ENCODE measurements at regions not wholly inside any gene's neighbourhood (a gene's known extent, or its start where the extent isn't known, plus 50 kb on each side); places are given as distances from the start of the nearest gene placed in this dataset.

GRCh38 chr13:22024381-22024994 is 353.6 kb downstream of the FGF9 start:
- H3K4me1 ChIP-seq, result no peaks in the 10 kb centered on the region
- no peak overlapping the region for H3K4me3 ChIP-seq
- intact Hi-C loops (cut with DNase I; ENCODE audit: low total_unique reads), result no loop called here
- H3K36me3 ChIP-seq, result no peaks in the 10 kb centered on the region
- H3K9me3 ChIP-seq, result no peaks in the 10 kb centered on the region
- no peak for DNase-seq (ENCODE audit: low spot score in 2 of 2)
- H3K27ac ChIP-seq, result no peak overlapping the region
- no peak for TF ChIP-seq POLR2AphosphoS5 (IDR thresholded peaks at IDR 0.05)
- no peak for TF ChIP-seq POLR2A (IDR thresholded peaks at IDR 0.05)
- no peak for TF ChIP-seq CTCF (IDR thresholded peaks at IDR 0.05)
- H3K27me3 ChIP-seq, result no peaks in the 10 kb centered on the region

- Histone ChIP-seq H3K27ac (no peak overlapping the region), H3K27me3 (no peaks in the 10 kb centered on the region), H3K9me3 (no peaks in the 10 kb centered on the region), H3K4me3 (no peak overlapping the region), H3K36me3 (no peaks in the 10 kb centered on the region), H3K4me1 (no peaks in the 10 kb centered on the region)
- no peak for TF ChIP-seq POLR2AphosphoS5 (IDR thresholded peaks at IDR 0.05)
- no peak for TF ChIP-seq POLR2A (IDR thresholded peaks at IDR 0.05)
- TF ChIP-seq CTCF (IDR thresholded peaks at IDR 0.05), result no peak
- intact Hi-C loops (cut with DNase I; ENCODE audit: low total_unique reads), result no loop called here
- DNase-seq (ENCODE audit: low spot score in 2 of 2), result no peak
Measured at GRCh38 chr13:22027566-22027965, 356.7 kb downstream of the FGF9 start.

DNA sequence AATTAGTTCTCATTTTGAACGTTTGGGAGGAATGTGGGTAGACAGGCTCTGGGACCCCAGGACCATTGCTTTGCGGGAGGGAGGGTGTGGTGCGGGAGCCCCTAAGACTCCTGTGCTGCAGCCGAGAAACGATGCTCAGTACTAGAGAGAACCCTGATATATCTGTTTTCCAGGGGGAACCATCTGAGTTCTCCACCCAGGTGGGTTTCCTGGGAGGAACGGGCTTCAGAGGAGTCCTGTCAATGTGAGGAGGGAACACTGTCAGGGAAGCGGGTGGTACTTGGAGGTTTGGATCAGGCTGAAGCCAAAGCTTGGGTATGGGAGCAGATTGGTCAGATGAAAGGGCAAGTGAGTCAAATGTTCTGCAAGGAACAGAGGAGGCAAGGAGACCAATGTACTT is 358.0 kb downstream of the FGF9 start:
- Histone ChIP-seq H3K27me3 (no peaks in the 10 kb centered on the region), H3K36me3 (no peaks in the 10 kb centered on the region), H3K9me3 (no peaks in the 10 kb centered on the region), H3K4me3 (no peak overlapping the region), H3K27ac (no peak overlapping the region), H3K4me1 (no peaks in the 10 kb centered on the region)
- no peak for DNase-seq (ENCODE audit: low spot score in 2 of 2)
- intact Hi-C loops (cut with DNase I; ENCODE audit: low total_unique reads), result no loop called here
- TF ChIP-seq POLR2A (IDR thresholded peaks at IDR 0.05) (no peak), CTCF (IDR thresholded peaks at IDR 0.05) (no peak), POLR2AphosphoS5 (IDR thresholded peaks at IDR 0.05) (no peak)

DNA sequence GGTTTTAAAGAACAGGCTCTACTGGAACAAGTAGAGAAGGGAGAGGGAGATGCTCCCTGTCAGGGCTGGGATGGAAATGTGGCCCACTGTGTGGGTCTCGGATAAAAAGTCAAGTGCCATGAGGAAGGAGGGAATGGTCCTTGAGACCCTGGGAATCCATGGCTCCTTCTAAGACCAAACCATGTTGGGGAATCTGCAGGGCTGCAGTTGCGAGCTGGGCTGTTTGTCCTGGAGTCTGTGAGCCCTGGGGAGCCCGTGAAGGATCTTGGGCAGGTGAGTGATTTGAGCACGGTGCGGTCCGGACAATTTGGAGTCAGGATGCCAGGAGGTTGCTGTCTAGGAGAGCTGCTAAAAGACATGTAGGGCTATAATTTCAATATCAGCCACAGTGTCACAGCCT is 359.4 kb downstream of the FGF9 start:
- Histone ChIP-seq H3K4me3 (no peak overlapping the region), H3K27ac (no peak overlapping the region), H3K4me1 (no peaks in the 10 kb centered on the region), H3K36me3 (no peaks in the 10 kb centered on the region), H3K27me3 (no peaks in the 10 kb centered on the region), H3K9me3 (no peaks in the 10 kb centered on the region)
- TF ChIP-seq CTCF (IDR thresholded peaks at IDR 0.05) (no peak), POLR2AphosphoS5 (IDR thresholded peaks at IDR 0.05) (no peak), POLR2A (IDR thresholded peaks at IDR 0.05) (no peak)
- no peak for DNase-seq (ENCODE audit: low spot score in 2 of 2)
- intact Hi-C loops (cut with DNase I; ENCODE audit: low total_unique reads), result no loop called here

GRCh38 chr13:22031702-22032286 is 360.9 kb downstream of the FGF9 start:
- intact Hi-C loops (cut with DNase I; ENCODE audit: low total_unique reads), result no loop called here
- no peak overlapping the region for H3K27ac ChIP-seq
- H3K27me3 ChIP-seq, result no peaks in the 10 kb centered on the region
- no peak for DNase-seq (ENCODE audit: low spot score in 2 of 2)
- no peaks in the 10 kb centered on the region for H3K9me3 ChIP-seq
- H3K4me3 ChIP-seq, result no peak overlapping the region
- TF ChIP-seq POLR2AphosphoS5 (IDR thresholded peaks at IDR 0.05) (no peak), CTCF (IDR thresholded peaks at IDR 0.05) (no peak), POLR2A (IDR thresholded peaks at IDR 0.05) (no peak)
- no peaks in the 10 kb centered on the region for H3K36me3 ChIP-seq
- no peaks in the 10 kb centered on the region for H3K4me1 ChIP-seq
